ENCODE measurements at regions not wholly inside any gene's neighbourhood (a gene's known extent, or its start where the extent isn't known, plus 50 kb on each side); places are given as distances from the start of the nearest gene placed in this dataset.

DNA sequence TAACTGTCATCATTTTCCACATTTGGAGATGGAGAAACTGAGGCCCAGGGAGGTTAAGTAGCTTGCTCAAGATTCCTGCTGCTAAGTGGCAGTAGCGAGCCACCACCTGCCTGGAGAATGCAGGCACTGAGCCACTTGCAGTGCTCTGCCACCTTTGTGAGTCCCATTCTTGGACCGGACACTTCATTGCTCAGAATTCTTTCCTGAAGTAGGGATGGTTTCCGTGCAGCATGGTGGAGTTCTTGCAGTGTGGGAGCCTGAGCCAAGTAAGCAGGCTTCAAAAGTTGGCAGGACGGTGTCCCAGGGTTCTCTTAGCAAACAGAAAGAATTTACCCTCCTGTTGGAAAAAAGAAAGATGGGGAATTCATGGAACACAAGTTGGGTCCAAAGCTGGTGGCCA is 115.0 kb upstream of the MMADHC start:
- no peak for TF ChIP-seq ELF4 (CRISPR knock-in tag; IDR thresholded peaks at IDR 0.05)
- no peak for TF ChIP-seq POLR2A (conservative IDR thresholded peaks at IDR 0.05)
- TF ChIP-seq GATA2 (CRISPR knock-in tag; IDR thresholded peaks at IDR 0.05): no peak
- TF ChIP-seq ZBTB5 (IDR thresholded peaks at IDR 0.05): no peak
- TF ChIP-seq, protein P1, sequence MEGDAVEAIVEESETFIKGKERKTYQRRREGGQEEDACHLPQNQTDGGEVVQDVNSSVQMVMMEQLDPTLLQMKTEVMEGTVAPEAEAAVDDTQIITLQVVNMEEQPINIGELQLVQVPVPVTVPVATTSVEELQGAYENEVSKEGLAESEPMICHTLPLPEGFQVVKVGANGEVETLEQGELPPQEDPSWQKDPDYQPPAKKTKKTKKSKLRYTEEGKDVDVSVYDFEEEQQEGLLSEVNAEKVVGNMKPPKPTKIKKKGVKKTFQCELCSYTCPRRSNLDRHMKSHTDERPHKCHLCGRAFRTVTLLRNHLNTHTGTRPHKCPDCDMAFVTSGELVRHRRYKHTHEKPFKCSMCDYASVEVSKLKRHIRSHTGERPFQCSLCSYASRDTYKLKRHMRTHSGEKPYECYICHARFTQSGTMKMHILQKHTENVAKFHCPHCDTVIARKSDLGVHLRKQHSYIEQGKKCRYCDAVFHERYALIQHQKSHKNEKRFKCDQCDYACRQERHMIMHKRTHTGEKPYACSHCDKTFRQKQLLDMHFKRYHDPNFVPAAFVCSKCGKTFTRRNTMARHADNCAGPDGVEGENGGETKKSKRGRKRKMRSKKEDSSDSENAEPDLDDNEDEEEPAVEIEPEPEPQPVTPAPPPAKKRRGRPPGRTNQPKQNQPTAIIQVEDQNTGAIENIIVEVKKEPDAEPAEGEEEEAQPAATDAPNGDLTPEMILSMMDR (IDR thresholded peaks at IDR 0.05 in 2 of 3, conservative IDR thresholded peaks at IDR 0.05 in 1 of 3; ENCODE audit: insufficient read depth in 2 of 3, low read depth in 1 of 3, low read length in 3 of 3): no peak
- TF ChIP-seq KLF16 (IDR thresholded peaks at IDR 0.05): no peak
- no peak for TF ChIP-seq ZNF311 (CRISPR knock-in tag; IDR thresholded peaks at IDR 0.05)

Data from K562 (cell line).